Activated naive CD4-positive, alpha-beta T cell treated with anti-CD3 and anti-CD28 coated beads for 36 hours (primary cell): ENCODE measurements at regions not wholly inside any gene's neighbourhood (a gene's known extent, or its start where the extent isn't known, plus 50 kb on each side); places are given as distances from the start of the nearest gene placed in this dataset.
"Not testable (repeated sequence)": the region's sequence is repeated elsewhere in the genome, so short reads cannot be mapped to it uniquely, and the experiment has no call there.

Experiments
- CTCF ChIA-PET: fragments of 350-600 bp; sonication (Branson Sonifier 250); formaldehyde crosslinking; loops from one replicate; lab custom pipeline; 2021; ENCODE audit warnings: antibody characterized with exemption; lab: Charles Lee
- DNase-seq: peaks from one replicate; pipeline ENCODE4 v3.0.0-alpha.2; 2020
- H3K27ac Mint-ChIP-seq: one replicate; pipeline ENCODE4 v1.8.0; 2021; ENCODE audit warnings: mild to moderate bottlenecking, mixed read lengths
- H3K27me3 Mint-ChIP-seq: one replicate; pipeline ENCODE4 v1.8.0; 2021; ENCODE audit warnings: low read depth, mixed read lengths
- H3K36me3 Mint-ChIP-seq: one replicate; pipeline ENCODE4 v1.8.0; 2021; ENCODE audit warnings: low read depth, mixed read lengths
- H3K4me1 Mint-ChIP-seq: one replicate; pipeline ENCODE4 v1.8.0; 2021; ENCODE audit warnings: low read depth, mixed read lengths
- H3K4me3 Mint-ChIP-seq: one replicate; pipeline ENCODE4 v1.8.0; 2021; ENCODE audit warnings: mild to moderate bottlenecking, moderate library complexity, mixed read lengths
- H3K9me3 Mint-ChIP-seq: one replicate; pipeline ENCODE4 v1.8.0; 2021; ENCODE audit warnings: mixed read lengths
- intact Hi-C: fragments of 100-400 bp; cut with micrococcal nuclease; formaldehyde crosslinking; loops from one replicate; pipeline ENCODE4 v1.15.1; 2023

GRCh38 chr2:48183991-48184390 is 130.5 kb upstream of the FOXN2 start:
- DNase-seq = no peak
- Mint-ChIP-seq H3K4me1 (no peaks in the 10 kb centered on the region), H3K27me3 (no peaks in the 10 kb centered on the region), H3K9me3 (no peaks in the 10 kb centered on the region), H3K4me3 (no peak overlapping the region), H3K36me3 (no peaks in the 10 kb centered on the region), H3K27ac (no peak overlapping the region)
- intact Hi-C loops = no loop called here
- CTCF ChIA-PET = interaction anchor here (0.6 kb wide), 1 partner anchor 285 kb away, joined by 3 read pairs; no protein-coding TSS in a partner anchor

- H3K27me3 Mint-ChIP-seq = no peaks in the 10 kb centered on the region
- DNase-seq = no peak
- no peaks in the 10 kb centered on the region for H3K4me1 Mint-ChIP-seq
- H3K36me3 Mint-ChIP-seq = no peaks in the 10 kb centered on the region
- H3K9me3 Mint-ChIP-seq = no peaks in the 10 kb centered on the region
- intact Hi-C loops = no loop called here
- CTCF ChIA-PET = no interaction called here
- H3K4me3 Mint-ChIP-seq = no peak overlapping the region
- H3K27ac Mint-ChIP-seq = no peak overlapping the region
Observed at GRCh38 chr2:48187503-48187902, 127.0 kb upstream of the FOXN2 start.

- H3K27ac Mint-ChIP-seq = no peak overlapping the region
- CTCF ChIA-PET = interaction anchor here (1.9 kb wide), 1 partner anchor 83 kb away, joined by 6 read pairs; no protein-coding TSS in a partner anchor
- no peaks in the 10 kb centered on the region for H3K27me3 Mint-ChIP-seq
- no peak for DNase-seq
- no peaks in the 10 kb centered on the region for H3K36me3 Mint-ChIP-seq
- no peaks in the 10 kb centered on the region for H3K4me1 Mint-ChIP-seq
- no peak overlapping the region for H3K4me3 Mint-ChIP-seq
- H3K9me3 Mint-ChIP-seq = no peaks in the 10 kb centered on the region
- intact Hi-C loops = no loop called here
Observed at GRCh38 chr2:48189552-48190228, 124.8 kb upstream of the FOXN2 start.

- no peak overlapping the region for H3K27ac Mint-ChIP-seq
- CTCF ChIA-PET = interaction anchor here (1.9 kb wide), 1 partner anchor 83 kb away, joined by 6 read pairs; no protein-coding TSS in a partner anchor
- H3K9me3 Mint-ChIP-seq = no peaks in the 10 kb centered on the region
- no peak for DNase-seq
- no peaks in the 10 kb centered on the region for H3K36me3 Mint-ChIP-seq
- intact Hi-C loops = no loop called here
- no peaks in the 10 kb centered on the region for H3K4me1 Mint-ChIP-seq
- no peaks in the 10 kb centered on the region for H3K27me3 Mint-ChIP-seq
- H3K4me3 Mint-ChIP-seq = no peak overlapping the region
Observed at GRCh38 chr2:48190230-48190629, 124.3 kb upstream of the FOXN2 start.

- no peak for DNase-seq
- Mint-ChIP-seq H3K36me3 (no peaks in the 10 kb centered on the region), H3K4me3 (no peak overlapping the region), H3K27me3 (no peaks in the 10 kb centered on the region), H3K9me3 (no peaks in the 10 kb centered on the region), H3K27ac (no peak overlapping the region), H3K4me1 (no peaks in the 10 kb centered on the region)
- CTCF ChIA-PET = no interaction called here
- intact Hi-C loops = no loop called here
Observed at GRCh38 chr2:48194641-48195040, 119.8 kb upstream of the FOXN2 start.

- CTCF ChIA-PET = no interaction called here
- intact Hi-C loops = no loop called here
- no peak overlapping the region for H3K27ac Mint-ChIP-seq
- H3K27me3 Mint-ChIP-seq = no peaks in the 10 kb centered on the region
- H3K4me1 Mint-ChIP-seq = no peaks in the 10 kb centered on the region
- DNase-seq = no peak
- H3K4me3 Mint-ChIP-seq = no peak overlapping the region
- no peaks in the 10 kb centered on the region for H3K9me3 Mint-ChIP-seq
- H3K36me3 Mint-ChIP-seq = no peaks in the 10 kb centered on the region
Observed at GRCh38 chr2:48195169-48195568, 119.3 kb upstream of the FOXN2 start.

- CTCF ChIA-PET = interaction anchor here (1.1 kb wide), 1 partner anchor 629 kb away, joined by 3 read pairs; no protein-coding TSS in a partner anchor
- Mint-ChIP-seq H3K4me3 (no peak overlapping the region), H3K27ac (no peak overlapping the region), H3K36me3 (no peaks in the 10 kb centered on the region), H3K4me1 (peaks cover 6% of the 10 kb centered on the region), H3K9me3 (no peaks in the 10 kb centered on the region), H3K27me3 (no peaks in the 10 kb centered on the region)
- DNase-seq = no peak
- intact Hi-C loops = no loop called here
Observed at GRCh38 chr2:48197618-48198017, 116.9 kb upstream of the FOXN2 start.

- H3K36me3 Mint-ChIP-seq = no peaks in the 10 kb centered on the region
Observed at GRCh38 chr2:48198371-48198770, 116.1 kb upstream of the FOXN2 start.

GRCh38 chr2:48199070-48199469 is 115.4 kb upstream of the FOXN2 start:
- intact Hi-C loops = no loop called here
- no peak for DNase-seq
- Mint-ChIP-seq H3K4me3 (no peak overlapping the region), H3K9me3 (no peaks in the 10 kb centered on the region), H3K27me3 (no peaks in the 10 kb centered on the region), H3K36me3 (no peaks in the 10 kb centered on the region), H3K4me1 (peaks cover 6% of the 10 kb centered on the region), H3K27ac (no peak overlapping the region)
- CTCF ChIA-PET = interaction anchor here (0.6 kb wide), 1 partner anchor 108 kb away, joined by 3 read pairs; no protein-coding TSS in a partner anchor

More at GRCh38 chr2:48198371-48198770, 116.1 kb upstream of the FOXN2 start:
- Mint-ChIP-seq H3K4me1 (peaks cover 6% of the 10 kb centered on the region), H3K4me3 (no peak overlapping the region), H3K9me3 (no peaks in the 10 kb centered on the region), H3K27me3 (no peaks in the 10 kb centered on the region), H3K27ac (no peak overlapping the region)
- DNase-seq = no peak
- CTCF ChIA-PET = interaction anchor here (1.1 kb wide), 1 partner anchor 630 kb away, joined by 3 read pairs; no protein-coding TSS in a partner anchor
- intact Hi-C loops = no loop called here

- intact Hi-C loops = no loop called here
- H3K36me3 Mint-ChIP-seq = no peaks in the 10 kb centered on the region
- no peak overlapping the region for H3K4me3 Mint-ChIP-seq
- H3K9me3 Mint-ChIP-seq = no peaks in the 10 kb centered on the region
- no peaks in the 10 kb centered on the region for H3K27me3 Mint-ChIP-seq
- H3K27ac Mint-ChIP-seq = no peak overlapping the region
- DNase-seq = no peak
- peaks cover 6% of the 10 kb centered on the region for H3K4me1 Mint-ChIP-seq
- CTCF ChIA-PET = interaction anchor here (0.7 kb wide), 1 partner anchor 746 kb away, joined by 4 read pairs; no protein-coding TSS in a partner anchor
Observed at GRCh38 chr2:48200620-48201293, 113.7 kb upstream of the FOXN2 start.

GRCh38 chr2:48201435-48201834 is 113.0 kb upstream of the FOXN2 start:
- DNase-seq, H3K4me3 Mint-ChIP-seq, CTCF ChIA-PET, H3K36me3 Mint-ChIP-seq, H3K27ac Mint-ChIP-seq, intact Hi-C loops, H3K9me3 Mint-ChIP-seq, H3K4me1 Mint-ChIP-seq, H3K27me3 Mint-ChIP-seq: not testable (repeated sequence)

- no peaks in the 10 kb centered on the region for H3K36me3 Mint-ChIP-seq
- no peak overlapping the region for H3K27ac Mint-ChIP-seq
- no peaks in the 10 kb centered on the region for H3K27me3 Mint-ChIP-seq
- peaks cover 6% of the 10 kb centered on the region for H3K4me1 Mint-ChIP-seq
- CTCF ChIA-PET = no interaction called here
- DNase-seq = no peak
- intact Hi-C loops = no loop called here
- H3K4me3 Mint-ChIP-seq = no peak overlapping the region
- no peaks in the 10 kb centered on the region for H3K9me3 Mint-ChIP-seq
Observed at GRCh38 chr2:48202863-48203642, 111.4 kb upstream of the FOXN2 start.
